ENCODE measurements at regions not wholly inside any gene's neighbourhood (a gene's known extent, or its start where the extent isn't known, plus 50 kb on each side); places are given as distances from the start of the nearest gene placed in this dataset.

DNA sequence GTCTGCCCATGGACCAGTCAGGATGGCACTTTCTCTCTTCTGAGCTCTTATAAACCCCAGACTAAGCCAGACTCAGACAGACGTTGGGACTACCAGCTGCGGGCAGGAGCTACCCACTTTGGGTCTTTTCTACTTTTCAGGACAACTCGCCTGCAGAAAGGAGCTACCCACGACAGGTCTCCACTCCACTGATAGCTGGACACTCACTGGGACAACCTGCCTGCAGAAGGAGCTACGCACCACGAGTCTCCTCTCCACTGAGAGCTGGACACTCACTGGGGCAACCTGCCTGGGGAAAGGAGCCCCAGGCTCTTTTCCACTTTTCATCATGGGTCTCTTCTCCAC, 1440.2 kb upstream of the ACO1 start:
- Histone ChIP-seq H3K36me3 (no peaks in the 10 kb centered on the region), H3K9me3 (peaks cover 0 to 43% (median 13%) of the 10 kb centered on the region in 11 donors), H3K4me1 (no peaks in the 10 kb centered on the region), H3K27ac (no peak overlapping the region), H3K4me3 (no peak overlapping the region), H3K27me3 (no peaks in the 10 kb centered on the region)
- TF ChIP-seq, protein P1, sequence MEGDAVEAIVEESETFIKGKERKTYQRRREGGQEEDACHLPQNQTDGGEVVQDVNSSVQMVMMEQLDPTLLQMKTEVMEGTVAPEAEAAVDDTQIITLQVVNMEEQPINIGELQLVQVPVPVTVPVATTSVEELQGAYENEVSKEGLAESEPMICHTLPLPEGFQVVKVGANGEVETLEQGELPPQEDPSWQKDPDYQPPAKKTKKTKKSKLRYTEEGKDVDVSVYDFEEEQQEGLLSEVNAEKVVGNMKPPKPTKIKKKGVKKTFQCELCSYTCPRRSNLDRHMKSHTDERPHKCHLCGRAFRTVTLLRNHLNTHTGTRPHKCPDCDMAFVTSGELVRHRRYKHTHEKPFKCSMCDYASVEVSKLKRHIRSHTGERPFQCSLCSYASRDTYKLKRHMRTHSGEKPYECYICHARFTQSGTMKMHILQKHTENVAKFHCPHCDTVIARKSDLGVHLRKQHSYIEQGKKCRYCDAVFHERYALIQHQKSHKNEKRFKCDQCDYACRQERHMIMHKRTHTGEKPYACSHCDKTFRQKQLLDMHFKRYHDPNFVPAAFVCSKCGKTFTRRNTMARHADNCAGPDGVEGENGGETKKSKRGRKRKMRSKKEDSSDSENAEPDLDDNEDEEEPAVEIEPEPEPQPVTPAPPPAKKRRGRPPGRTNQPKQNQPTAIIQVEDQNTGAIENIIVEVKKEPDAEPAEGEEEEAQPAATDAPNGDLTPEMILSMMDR (IDR thresholded peaks at IDR 0.05) = no peak
- WGBS, 2 donors = 83 to 91% methylated on average over 6 of the region's 6 CpGs
- no peak for DNase-seq
- intact Hi-C loops (cut with DNase I) = no loop called here
- ATAC-seq = no peak

- Histone ChIP-seq H3K27ac (no peak overlapping the region), H3K4me3 (no peak overlapping the region), H3K36me3 (no peaks in the 10 kb centered on the region), H3K4me1 (no peaks in the 10 kb centered on the region), H3K9me3 (peaks cover 0 to 49% (median 13%) of the 10 kb centered on the region in 11 donors), H3K27me3 (no peaks in the 10 kb centered on the region)
- TF ChIP-seq, protein P1 (IDR thresholded peaks at IDR 0.05) = no peak
- WGBS, 2 donors = 84 to 91% methylated on average over 12 of the region's 12 CpGs
- ATAC-seq = no peak
- intact Hi-C loops (cut with DNase I) = no loop called here
- no peak for DNase-seq
Measured at GRCh38 chr9:30944741-30945280, 1439.6 kb upstream of the ACO1 start.

DNA sequence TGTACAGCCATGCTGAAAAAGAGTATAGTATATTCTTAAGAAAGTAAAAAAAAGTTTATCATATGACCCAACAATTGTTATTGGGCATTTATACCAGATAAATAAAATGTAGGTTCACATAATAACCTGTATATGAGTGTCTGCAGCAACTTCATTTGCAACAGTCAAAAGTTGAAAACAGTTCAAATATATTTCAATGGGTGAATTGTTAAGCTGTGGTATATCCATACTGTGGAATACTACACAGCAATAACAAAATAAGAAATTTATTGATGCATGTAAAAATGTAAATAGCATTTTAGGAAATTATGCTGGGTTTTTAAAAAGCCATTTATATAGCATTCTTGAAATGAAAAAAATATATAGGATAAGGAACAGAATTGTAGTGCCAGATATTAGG, 1420.1 kb upstream of the ACO1 start:
- DNase-seq (no peak), ATAC-seq (no peak)
- H3K9me3 ChIP-seq = peaks cover 0 to 13% (median 0%) of the 10 kb centered on the region in 11 donors
- intact Hi-C loops (cut with DNase I) = loop anchor here in 1 of 10 donors (10.0 kb wide), 1 partner anchor 50 kb away; no protein-coding TSS in a partner anchor
- no peaks in the 10 kb centered on the region for H3K4me1 ChIP-seq
- H3K27ac ChIP-seq = no peak overlapping the region
- TF ChIP-seq, protein P1 (IDR thresholded peaks at IDR 0.05) = no peak
- H3K36me3 ChIP-seq = no peaks in the 10 kb centered on the region
- no peak overlapping the region for H3K4me3 ChIP-seq
- no peaks in the 10 kb centered on the region for H3K27me3 ChIP-seq

GRCh38 chr9:30967476-30967875, 1417.0 kb upstream of the ACO1 start:
- Histone ChIP-seq H3K4me1 (no peaks in the 10 kb centered on the region), H3K27ac (no peak overlapping the region), H3K4me3 (no peak overlapping the region), H3K27me3 (no peaks in the 10 kb centered on the region), H3K36me3 (no peaks in the 10 kb centered on the region), H3K9me3 (peaks cover 0 to 13% (median 0%) of the 10 kb centered on the region in 11 donors)
- intact Hi-C loops (cut with DNase I) = loop anchor here in 1 of 10 donors (10.0 kb wide), 1 partner anchor 53 kb away; no protein-coding TSS in a partner anchor
- 43 to 55% methylated on average over 1 of the region's 1 CpG for WGBS, 2 donors
- TF ChIP-seq, protein P1 (IDR thresholded peaks at IDR 0.05) = no peak
- no peak for ATAC-seq
- no peak for DNase-seq
